Activated T-helper 1 cell treated with anti-CD3 and anti-CD28 coated beads, Interleukin-12 subunit alpha, Interleukin-12 subunit beta, Interleukin-2, Interleukin-4 antibody, amounts not matched to agents 30 ng/mL and 10 ng/mL and 1 ng/mL, durations not matched to agents 14 hours and 24 hours and 36 hours (primary cell): ENCODE measurements at regions not wholly inside any gene's neighbourhood (a gene's known extent, or its start where the extent isn't known, plus 50 kb on each side); places are given as distances from the start of the nearest gene placed in this dataset.

Experiments
- DNase-seq: peaks from one replicate; pipeline ENCODE4 v3.0.0; 2021; ENCODE audit warnings: low spot score
- H3K27ac Mint-ChIP-seq: one replicate; pipeline ENCODE4 v1.8.0; 2021; ENCODE audit warnings: mild to moderate bottlenecking, mixed read lengths
- H3K27me3 Mint-ChIP-seq: one replicate; pipeline ENCODE4 v1.8.0; 2022; ENCODE audit warnings: mild to moderate bottlenecking, moderate library complexity, mixed read lengths; ENCODE audit not compliant: insufficient read depth
- H3K36me3 Mint-ChIP-seq: one replicate; pipeline ENCODE4 v1.8.0; 2021; ENCODE audit warnings: low read depth, mixed read lengths
- H3K4me1 Mint-ChIP-seq: one replicate; pipeline ENCODE4 v1.8.0; 2021; ENCODE audit warnings: low read depth, mixed read lengths
- H3K4me3 Mint-ChIP-seq: one replicate; pipeline ENCODE4 v1.8.0; 2021; ENCODE audit warnings: mild to moderate bottlenecking, moderate library complexity, mixed read lengths
- H3K9me3 Mint-ChIP-seq: one replicate; pipeline ENCODE4 v1.8.0; 2021; ENCODE audit warnings: mixed read lengths
- intact Hi-C: fragments of 100-400 bp; cut with micrococcal nuclease; formaldehyde crosslinking; loops from one replicate; pipeline ENCODE4 v1.15.1; 2024

GRCh38 chr17:31593806-31594205, 202.3 kb downstream of the RAB11FIP4 start:
- no peaks in the 10 kb centered on the region for H3K9me3 Mint-ChIP-seq
- H3K36me3 Mint-ChIP-seq = no peaks in the 10 kb centered on the region
- H3K4me1 Mint-ChIP-seq = no peaks in the 10 kb centered on the region
- intact Hi-C loops = no loop called here
- H3K27ac Mint-ChIP-seq = no peak overlapping the region
- H3K4me3 Mint-ChIP-seq = no peak overlapping the region
- no peaks in the 10 kb centered on the region for H3K27me3 Mint-ChIP-seq
- DNase-seq = no peak

DNA sequence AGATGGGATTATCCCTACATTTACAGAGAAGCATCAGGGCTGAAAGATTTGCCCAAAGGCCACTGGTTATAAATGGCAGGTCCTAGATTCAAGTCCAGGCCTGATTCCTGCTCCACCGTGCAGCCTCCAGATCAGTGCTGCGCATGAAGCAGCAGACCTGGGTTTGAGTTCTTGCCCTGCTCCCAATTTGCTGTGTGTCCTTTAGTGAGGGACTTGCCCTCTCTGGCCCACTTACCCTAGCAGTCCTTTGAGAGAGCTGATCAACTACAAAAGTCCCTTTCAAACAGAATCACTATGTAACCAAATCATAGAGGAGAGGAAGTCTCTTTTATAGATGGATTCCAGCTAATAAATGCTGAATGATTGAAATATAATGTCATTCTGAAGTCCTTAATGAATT, 200.4 kb downstream of the RAB11FIP4 start:
- Mint-ChIP-seq H3K27ac (no peak overlapping the region), H3K36me3 (no peaks in the 10 kb centered on the region), H3K4me1 (no peaks in the 10 kb centered on the region), H3K9me3 (no peaks in the 10 kb centered on the region), H3K4me3 (no peak overlapping the region), H3K27me3 (no peaks in the 10 kb centered on the region)
- DNase-seq = no peak
- intact Hi-C loops = no loop called here

DNA sequence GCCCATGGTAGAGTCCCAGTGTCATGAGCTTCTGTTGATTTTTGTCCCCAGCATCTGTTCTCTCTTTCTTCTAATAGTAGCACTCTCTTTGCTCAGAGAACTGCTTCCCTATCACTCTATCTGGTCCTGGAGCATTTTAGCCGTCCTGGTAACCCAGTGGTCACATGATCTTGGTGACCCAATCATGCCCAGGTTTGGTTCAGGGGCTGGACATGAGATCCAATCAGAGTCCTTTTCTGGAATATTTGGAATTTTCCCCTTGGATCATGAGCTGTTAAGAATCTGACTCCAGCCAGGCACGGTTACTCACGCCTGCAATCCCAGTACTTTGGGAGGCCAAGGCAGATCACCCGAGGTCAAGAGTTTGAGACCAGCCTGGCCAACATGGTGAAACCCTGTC, 197.0 kb downstream of the RAB11FIP4 start:
- peaks cover 2% of the 10 kb centered on the region for H3K27me3 Mint-ChIP-seq
- intact Hi-C loops = no loop called here
- no peaks in the 10 kb centered on the region for H3K36me3 Mint-ChIP-seq
- H3K9me3 Mint-ChIP-seq = no peaks in the 10 kb centered on the region
- DNase-seq = no peak
- no peak overlapping the region for H3K4me3 Mint-ChIP-seq
- no peak overlapping the region for H3K27ac Mint-ChIP-seq
- H3K4me1 Mint-ChIP-seq = no peaks in the 10 kb centered on the region

DNA sequence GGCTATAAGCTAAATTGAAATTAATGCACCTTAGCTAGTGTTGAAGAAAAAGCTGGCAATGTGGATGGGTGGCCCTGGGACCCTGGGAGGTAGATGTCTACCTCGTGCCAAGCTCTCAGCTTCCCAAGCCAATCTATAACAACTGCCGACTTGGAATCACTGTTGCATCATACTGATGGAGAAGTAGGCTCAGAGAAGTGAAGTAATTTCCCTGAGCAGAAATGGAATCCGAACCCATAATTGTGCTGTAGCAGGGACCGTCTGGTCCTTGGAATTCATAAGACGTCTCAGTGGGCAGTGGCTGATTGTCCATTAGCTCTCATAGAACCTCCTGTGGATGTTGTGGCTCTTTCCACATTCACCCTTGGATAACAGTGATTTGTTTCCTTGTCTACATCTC, 196.6 kb downstream of the RAB11FIP4 start:
- Mint-ChIP-seq H3K4me1 (no peaks in the 10 kb centered on the region), H3K36me3 (no peaks in the 10 kb centered on the region), H3K4me3 (no peak overlapping the region), H3K27me3 (peaks cover 2% of the 10 kb centered on the region), H3K27ac (no peak overlapping the region), H3K9me3 (no peaks in the 10 kb centered on the region)
- DNase-seq = no peak
- intact Hi-C loops = no loop called here
